ENCODE measurements at regions not wholly inside any gene's neighbourhood (a gene's known extent, or its start where the extent isn't known, plus 50 kb on each side); places are given as distances from the start of the nearest gene placed in this dataset.

DNA sequence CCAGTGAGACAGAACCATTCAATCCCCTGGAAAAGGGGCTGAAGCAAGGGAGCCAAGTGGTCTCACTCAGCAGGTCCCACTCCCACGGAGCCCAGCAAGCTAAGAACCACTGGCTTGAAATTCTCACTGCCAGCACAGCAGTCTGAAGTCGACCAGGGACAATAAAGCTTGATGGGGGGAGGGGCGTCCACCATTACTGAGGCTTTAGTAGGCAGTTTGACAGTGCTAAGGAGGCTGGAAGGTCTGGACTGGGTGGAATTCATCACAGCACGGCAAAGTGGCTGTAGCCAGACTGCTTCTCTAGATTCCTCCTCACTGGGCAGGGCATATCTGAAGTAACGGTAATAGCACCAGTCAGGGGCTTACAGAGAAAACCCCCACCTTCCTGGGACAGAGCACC lies 105.4 kb upstream of the GORAB start:
- TF ChIP-seq, protein P1, sequence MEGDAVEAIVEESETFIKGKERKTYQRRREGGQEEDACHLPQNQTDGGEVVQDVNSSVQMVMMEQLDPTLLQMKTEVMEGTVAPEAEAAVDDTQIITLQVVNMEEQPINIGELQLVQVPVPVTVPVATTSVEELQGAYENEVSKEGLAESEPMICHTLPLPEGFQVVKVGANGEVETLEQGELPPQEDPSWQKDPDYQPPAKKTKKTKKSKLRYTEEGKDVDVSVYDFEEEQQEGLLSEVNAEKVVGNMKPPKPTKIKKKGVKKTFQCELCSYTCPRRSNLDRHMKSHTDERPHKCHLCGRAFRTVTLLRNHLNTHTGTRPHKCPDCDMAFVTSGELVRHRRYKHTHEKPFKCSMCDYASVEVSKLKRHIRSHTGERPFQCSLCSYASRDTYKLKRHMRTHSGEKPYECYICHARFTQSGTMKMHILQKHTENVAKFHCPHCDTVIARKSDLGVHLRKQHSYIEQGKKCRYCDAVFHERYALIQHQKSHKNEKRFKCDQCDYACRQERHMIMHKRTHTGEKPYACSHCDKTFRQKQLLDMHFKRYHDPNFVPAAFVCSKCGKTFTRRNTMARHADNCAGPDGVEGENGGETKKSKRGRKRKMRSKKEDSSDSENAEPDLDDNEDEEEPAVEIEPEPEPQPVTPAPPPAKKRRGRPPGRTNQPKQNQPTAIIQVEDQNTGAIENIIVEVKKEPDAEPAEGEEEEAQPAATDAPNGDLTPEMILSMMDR (IDR thresholded peaks at IDR 0.05), result no peak
- no peak for TF ChIP-seq POLR2A (IDR thresholded peaks at IDR 0.05)

Measured in right lobe of liver (tissue), 4 donors.